GM21723 (cell line): ENCODE measurements at regions not wholly inside any gene's neighbourhood (a gene's known extent, or its start where the extent isn't known, plus 50 kb on each side); places are given as distances from the start of the nearest gene placed in this dataset.

Experiments used
- ATAC-seq: cut with Tn5 transposase; IDR thresholded peaks from one replicate; pipeline ENCODE4 v1.9.1; 2021; ENCODE audit warnings: mild to moderate bottlenecking, moderate library complexity; ENCODE audit not compliant: unreplicated experiment

DNA sequence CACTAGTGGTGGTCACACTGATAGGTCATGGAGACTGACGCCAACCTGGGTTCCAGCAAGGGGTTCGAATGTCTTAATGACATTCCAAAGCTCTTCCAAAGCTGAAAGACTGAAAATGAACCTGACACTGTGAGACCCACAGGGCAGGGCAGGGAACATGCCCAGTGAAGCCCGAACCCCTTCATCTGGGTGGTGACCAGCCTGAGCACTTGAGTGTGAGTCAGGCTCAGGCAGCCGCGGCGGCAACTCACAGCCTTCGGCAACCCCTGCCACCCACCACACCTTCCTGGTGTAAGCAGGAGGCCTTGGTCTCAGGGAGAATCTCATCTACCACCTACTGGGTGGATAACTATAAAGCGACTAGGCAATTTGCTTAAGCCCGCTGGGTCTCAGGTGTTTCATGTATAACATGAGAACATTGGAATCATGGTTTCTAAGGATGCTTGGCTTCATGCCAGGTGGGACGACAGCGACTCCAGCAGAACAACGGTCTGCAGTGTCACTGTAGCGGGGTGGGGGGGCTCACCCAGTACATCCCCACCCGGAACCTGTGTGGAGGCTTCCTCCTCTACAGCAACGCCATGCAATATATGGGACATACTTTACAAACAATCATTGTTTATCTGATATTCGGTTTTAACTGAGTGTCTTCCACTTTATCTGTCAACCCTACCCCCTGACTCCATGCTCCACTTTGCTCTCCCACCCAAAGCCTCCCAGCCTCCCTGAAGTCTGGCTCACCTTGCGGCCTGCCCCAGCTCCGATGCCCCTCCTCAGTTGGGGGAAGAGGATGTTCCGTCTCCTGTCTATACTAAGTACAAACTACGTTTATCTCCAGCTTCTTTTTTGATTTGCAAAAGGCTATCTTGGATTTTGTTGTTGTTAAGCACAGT lies 125.0 kb upstream of the MEF2A start:
- ATAC-seq, result no peak

DNA sequence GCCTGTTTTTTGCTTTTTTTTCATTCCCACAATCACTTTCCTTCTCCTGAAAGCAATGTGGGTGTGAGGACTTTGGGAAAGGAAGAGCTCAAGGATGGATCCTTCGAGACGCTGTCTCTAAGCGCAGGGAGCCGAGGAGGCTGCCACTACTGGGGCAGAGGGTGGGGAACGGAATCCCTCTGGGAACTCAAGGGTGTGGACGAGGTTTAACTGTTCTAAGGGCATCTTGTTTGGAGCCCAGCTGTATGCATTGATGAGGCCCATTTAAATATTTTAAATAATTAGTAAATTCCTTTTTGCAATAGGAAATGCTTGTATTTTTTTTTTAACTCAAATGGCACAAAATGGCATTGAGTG lies 124.4 kb upstream of the MEF2A start:
- ATAC-seq, result no peak

DNA sequence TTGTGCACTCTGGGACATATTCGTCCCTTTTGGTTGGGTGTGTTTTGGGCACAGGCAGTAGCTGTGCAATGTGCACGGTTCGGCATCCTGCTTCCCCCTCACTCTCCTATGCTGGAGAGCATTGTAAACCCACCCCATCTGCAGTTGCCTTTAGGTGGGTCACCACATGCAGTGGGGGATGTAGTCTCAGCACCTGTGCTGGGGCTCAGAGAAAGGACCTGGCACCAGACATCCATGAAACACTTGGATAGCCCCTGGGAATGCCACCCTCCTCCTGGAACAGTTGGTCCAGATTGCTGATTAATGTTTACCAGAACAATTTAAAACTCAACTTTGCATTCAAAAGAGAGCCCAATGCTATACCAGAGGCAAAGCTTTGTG lies 123.9 kb upstream of the MEF2A start:
- ATAC-seq, result no peak

DNA sequence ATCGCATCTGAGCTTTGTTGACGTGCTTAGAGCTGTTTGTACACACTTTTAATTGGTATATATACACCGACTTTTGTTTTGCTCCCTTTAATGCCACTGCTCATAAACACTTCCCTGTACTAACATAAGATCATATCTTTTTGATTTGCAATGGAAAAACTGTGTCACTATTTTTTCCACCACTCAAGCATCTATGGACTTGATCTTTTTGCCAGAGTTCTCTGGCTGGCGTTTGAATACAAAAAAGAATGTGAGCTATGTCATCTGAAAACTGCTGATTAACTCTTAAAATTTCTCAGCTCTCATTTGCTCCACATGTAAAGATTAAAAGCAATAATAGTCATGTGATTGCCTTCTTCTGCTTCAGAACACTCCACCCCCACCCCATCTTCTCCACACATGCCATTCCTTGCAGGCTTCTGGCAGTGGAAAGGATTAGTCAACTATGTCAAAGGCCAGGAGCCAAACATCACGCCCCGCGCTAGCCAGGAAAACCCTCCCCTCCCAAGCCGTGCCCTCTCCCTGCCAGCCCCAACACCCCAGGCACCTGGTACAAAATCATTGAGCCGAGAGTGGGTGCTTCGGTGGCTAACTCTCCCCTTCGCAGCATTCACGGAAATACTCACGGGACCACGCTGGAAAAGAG lies 123.4 kb upstream of the MEF2A start:
- ATAC-seq, result no peak

DNA sequence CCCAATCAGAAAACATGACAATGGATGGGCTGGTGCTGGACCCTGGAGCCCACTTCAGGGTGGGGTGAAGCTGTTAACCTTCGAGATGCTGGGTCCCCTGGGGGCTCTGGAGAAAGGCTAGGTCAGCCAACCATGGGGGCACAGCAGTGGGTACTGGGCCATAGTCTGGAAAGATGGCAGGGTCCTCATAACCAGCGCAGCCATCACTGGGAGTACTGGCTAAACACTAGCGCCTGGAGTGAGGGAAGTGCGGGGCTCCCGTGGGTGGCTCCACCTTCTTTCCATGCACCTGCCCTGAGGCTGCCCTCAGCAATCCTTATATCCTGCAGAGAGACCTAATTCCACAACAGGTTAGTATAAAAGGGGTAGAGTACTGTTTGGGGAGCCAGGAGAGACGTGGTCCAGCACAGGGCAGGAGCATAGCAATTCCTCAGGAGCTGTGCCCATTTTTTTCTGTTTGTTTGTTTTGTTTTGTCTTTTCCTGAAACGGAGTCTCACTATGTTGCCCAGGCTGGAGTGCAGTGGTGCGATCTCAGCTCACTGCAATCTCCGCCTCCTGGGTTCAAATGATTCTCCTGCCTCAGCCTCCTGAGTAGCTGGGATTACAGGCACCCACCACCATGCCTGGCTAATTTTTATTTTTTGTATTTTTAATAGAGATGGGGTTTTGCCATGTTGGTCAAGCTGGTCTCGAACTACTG lies 122.6 kb upstream of the MEF2A start:
- ATAC-seq, result no peak

DNA sequence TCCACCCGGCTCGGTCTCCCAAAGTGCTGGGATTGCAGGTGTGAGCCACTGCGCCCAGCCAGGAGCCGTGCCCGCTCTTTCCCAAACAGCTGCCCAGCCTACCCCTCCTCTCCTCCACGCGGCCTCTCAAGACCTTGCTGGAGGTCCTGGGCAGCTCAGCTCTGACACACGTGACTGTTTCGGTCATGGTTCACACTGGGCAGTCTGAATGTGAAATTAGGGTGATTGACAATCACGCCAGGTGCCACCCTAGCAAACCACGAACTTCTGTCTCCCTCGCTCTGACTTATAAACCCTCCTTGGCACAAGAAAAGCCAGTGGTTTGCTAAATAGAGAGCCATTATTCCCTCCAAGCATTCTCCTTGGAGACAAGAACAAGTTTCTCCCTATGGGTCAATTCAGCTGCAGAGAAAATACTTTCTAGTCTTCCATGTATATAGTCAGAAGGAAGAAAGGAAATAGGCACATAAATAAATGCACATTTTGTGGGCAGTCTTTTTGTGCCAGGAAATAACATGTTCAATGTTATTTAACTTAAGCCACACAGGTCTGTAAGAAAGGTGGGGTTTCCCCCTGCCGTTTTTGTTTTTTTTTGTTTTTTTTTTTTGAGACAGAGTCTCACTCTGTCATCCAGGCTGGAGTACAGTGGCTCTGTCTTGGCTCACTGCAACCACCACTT lies 121.9 kb upstream of the MEF2A start:
- no peak for ATAC-seq

DNA sequence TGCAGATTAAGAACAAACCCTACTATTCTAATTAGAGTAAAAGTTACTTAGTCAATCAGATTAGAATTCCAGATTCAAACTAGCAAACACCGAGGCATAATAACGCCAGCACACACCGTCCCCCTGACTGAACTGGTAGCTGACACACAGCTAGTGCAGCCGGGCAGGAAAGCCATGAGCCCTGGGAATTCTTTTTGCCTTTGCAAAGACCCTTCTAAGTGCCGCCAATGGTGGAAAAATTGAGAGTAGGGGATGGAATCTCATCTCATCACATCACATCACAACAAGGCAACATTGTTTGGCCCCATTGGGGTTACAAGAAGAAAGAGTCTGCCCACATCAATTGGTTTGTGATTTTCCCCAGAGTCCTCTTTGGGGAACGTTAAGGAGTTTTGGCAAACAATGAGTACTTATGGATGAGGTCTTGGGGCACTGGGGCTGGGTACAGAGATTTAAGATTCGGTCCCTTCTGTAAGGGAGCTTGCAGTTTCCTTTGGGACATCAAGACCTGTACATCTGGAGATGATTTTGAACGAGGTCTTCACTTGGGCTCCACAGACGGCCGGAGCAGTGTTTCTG lies 120.4 kb upstream of the MEF2A start:
- no peak for ATAC-seq

DNA sequence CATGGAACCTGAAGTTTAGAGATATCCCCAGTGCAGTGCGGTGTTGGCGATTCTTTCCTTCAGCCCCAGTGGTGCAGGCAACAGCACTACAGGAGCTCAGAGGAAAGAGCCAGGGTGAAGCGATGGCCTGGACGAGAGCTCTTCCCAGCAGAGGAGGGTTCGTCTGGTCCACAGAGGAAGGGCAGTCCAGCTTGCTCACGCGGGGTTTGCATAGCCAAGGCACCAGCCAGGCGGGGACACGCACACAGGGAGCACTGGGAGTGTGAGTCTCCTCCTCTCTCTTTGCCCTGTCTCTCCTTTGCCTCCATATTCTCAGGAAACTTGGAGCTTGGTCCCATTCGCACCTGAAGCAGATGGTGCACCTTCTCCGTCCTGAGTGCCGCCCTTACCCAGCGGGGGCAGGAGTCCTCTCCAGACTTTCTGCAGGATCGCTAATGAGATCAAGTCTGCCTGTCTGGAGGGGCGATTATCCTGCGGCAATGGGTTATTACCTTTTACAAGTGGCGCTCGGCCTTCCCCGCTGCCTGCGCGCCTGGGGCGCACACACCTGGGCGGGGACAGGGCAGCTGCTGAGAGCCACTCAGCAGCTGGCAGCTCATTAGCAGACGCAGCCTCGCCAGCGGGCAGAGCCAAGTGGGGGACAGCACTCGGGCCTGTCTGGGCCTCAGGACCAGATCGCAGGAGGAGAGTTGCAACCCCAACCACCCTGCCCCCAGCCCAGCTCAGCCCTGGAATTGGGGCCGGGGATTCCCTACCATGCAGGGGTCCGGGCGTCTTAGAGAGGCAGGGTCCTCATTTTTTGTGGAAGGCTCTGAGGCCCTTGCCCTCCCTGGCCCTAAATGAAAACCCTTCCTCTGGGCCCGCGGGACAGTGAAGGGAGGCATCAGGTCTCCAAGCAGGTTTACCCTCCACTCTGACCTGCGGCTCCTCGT lies 119.0 kb upstream of the MEF2A start:
- ATAC-seq, result no peak

DNA sequence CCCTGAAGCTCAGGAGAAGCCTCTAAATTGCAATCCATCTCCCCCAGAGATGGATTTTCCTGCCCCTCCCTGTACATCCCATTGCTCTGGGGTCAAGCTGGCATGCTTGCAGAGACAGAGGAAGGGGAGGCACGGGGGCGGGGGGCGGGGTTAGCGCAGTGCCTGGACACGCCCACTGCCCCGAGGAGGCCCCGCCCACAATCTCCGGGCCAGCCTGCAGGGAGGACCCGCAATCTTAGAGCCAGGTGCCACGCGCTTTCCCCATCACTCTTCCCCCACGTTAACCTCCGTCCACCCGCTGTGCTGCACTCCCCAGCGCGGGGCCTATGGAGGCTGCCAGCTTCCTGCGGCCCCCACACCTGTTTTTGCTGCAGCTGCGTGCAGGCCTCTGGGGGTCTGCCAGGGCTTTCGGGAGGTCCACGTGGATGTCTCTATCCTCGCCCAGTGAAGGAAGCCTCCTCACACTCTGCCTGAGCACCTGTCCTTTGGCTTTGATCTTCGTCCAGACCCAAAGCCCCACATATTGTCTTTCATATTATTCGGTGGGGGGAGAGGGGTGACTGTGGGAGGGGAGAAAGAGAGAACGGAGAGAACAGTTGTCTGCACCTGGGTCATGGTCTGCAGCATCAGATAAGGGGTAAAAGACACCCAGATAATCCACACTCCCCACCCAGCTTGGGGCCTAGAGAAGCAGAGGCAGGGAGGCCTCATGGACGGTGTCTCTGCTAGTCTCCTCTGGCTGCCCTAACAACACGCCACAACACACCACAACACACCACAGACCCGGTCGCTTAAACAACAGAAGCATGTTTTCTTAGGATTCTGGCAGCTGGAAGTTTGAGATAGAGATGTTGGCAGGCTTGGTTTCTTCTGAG lies 118.0 kb upstream of the MEF2A start:
- no peak for ATAC-seq

DNA sequence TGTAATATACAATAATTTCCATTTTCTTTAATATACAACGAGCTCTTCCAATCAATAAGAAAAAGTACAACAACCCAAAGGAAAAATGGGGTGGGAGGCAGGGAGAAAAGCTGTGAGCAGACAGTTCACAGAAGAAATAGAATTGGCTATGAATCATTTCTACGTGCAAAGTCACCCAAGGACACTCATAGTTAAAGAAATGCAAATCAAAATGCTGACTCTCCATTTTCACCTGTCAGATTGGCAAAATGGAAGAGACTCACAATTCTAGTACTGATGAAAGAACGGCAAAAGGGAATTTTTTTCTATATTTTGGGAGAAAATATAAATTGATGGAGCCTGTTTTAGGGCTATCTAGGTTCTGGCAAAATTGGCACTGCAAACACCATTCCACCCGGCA lies 116.3 kb upstream of the MEF2A start:
- ATAC-seq, result no peak

DNA sequence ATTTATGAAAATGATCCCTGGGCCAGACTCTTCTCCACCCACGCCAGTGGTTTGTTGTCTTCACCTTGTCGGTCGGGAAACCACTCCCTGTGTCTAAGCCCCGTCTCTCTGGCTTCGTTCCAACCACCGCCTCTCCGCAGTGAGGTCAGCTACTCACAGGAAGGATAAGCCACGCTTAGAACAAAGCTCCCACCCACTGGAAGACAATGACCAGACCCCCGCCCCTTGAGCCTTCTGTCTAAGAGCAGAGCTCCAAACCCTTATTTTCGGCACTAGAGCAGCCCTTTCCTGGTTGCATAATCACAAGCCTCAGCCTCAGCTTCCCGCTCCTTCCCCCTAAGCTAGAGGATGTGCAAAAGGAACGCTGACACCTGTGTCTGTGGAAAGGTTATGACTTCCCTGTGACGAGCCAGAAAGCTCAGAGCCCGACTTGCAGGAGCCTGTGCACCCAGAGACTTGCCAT lies 114.9 kb upstream of the MEF2A start:
- peak; percentile 49 for ATAC-seq

DNA sequence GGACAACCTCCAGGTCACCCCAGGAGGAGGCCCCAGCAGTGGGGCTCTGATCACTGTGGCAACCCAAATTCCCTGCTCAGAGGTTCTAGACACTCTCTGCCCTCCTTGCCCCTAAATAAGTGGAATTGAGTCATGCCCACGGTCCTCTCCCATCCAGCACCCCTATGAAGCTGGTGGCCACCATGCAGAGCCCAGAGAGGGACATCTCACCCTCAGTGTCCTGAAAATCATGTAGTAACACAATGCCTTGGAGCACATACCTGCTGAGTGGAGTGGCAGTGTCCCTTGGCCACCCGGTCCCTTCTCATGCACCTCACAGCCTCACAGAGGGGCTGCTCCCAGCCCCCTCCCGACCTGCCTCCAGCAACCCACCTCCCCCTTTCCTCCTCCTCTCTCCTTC lies 114.3 kb upstream of the MEF2A start:
- no peak for ATAC-seq

DNA sequence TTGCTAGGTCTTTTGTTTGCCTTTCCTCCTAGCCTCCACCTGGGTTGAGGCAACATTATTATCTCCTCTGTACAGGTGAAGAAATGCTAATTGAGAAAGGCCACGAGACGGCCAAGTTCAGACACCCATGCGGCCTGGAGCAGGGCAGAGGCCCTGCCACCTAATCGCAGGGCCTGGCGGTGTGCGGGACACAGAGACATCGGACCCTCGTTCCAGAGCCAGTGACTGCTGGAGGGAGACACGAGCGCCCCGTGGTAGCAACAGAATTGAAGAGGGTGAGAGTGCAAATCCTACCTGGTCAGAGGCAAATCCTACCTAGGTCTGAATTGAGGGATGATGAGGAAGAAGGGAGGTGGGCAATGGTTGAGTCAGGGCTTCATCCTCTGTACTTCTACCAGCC lies 113.8 kb upstream of the MEF2A start:
- no peak for ATAC-seq

DNA sequence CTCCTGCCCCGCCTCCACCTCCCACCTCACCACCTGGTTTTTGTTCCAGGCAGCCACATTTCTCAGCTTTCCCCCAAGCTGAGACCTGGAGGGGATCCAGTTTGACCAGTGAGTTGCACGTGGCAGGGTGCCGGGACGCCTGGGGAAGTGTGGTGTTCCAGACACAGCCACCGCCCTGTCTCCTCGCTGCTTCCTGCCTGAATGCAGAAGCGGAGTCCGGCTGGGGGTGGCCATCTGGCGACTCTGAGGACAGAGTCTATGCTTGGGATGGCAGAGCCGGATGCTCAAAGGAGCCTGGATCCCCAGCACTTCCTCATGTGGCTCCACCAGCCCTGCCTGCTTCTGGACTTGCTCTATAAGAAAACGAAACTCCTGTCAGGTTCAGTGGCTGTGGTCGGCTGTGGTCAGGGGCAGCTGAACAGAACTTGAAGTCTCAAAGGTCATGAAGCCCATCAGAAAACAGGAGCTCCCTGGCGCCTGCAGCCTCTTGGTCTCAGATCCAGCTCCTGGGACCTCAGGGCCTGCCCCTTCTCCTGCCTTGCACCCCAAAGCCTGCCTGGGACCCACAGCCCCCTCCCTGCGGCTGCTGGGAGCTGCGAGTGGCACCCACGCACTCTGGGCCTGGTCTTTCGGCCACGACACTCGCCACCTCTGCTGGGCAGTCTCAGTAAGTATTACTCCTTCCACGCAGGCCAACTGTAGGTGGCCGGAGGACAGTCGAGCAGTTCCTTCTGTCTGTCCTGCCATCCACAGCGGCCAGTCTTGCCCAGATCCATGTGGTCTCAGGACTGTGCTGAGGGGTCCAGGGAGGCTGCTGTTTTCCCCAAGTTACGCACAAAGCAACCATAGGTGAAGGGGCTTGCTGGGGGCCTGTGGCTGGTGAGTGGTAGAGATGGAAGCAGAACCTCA lies 112.8 kb upstream of the MEF2A start:
- ATAC-seq, result peak; percentile 80

DNA sequence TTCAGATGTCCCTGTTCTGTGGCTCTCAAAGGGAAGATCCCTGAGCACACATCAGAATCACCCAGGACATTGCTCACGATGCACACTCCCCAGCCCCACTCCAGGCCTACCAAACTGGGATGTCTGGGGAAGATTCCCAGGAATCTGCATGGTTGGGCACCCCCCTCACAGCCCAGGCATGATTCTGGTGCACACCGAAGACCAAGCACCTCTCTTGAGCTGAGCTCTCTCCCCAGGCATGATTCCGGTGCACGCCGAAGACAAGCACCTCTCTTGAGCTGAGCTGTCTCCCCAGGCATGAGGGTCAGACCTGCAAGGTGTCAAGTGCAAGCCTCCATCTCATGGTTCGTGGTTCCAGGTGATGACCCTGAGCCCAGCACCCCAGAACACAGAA lies 112.2 kb upstream of the MEF2A start:
- ATAC-seq, result no peak

DNA sequence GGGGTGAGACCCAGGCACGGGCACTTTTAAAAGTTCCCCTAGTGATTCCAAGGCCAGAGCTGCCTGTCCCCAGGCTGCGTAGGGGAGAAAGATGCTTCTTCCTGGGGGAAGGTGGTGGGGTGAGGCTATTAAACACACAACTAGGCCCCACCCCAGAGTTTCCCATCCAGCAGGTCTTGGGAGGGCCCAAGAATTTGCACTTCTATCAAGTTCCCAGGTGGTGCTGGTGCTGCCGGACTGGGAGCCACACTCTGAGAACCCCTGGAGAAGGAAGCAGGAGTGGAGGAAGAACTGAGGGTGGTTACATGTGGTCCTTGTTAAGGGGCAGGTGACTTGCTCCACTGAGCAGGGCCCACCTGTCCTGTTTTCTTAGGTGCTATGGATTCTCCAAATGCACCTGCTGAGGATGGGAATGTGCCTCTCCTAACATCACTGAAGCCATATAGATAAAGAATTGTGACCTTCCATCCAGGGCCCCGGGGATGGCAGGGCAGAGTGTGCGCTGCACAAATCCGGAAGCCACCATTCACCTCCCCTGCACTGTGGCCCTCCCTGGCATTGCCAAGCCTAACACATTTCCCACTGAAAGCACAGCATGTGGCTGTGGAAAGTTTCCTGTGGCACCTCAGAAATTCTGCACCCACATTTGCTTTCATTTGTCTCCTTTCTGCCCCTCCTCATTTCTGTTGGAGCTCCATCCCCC lies 111.5 kb upstream of the MEF2A start:
- no peak for ATAC-seq
